ENCODE measurements at regions not wholly inside any gene's neighbourhood (a gene's known extent, or its start where the extent isn't known, plus 50 kb on each side); places are given as distances from the start of the nearest gene placed in this dataset.

DNA sequence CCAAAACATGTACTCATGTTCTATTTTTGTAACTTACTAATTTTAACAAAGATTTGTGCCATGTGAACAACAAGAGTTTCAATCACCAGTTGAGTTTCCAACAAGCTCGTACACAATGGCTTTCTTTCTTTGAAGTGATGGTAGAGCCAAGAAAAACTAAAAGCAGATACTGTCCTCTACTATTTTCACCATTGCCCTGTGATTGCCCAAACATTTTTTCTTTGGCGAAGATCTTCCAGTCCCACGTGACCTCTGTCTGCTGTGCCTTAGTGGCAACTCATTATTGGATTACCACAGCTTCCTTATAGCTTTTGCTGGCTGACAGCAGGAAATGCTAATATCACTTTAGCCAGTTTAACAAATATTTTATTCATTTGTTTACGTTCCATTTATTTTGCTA is 1147.1 kb downstream of the STIM2 start:
- TF ChIP-seq POLR2A (IDR thresholded peaks at IDR 0.05; ENCODE audit: low read depth, low read length) = no peak
- no peak for TF ChIP-seq POLR2AphosphoS5 (IDR thresholded peaks at IDR 0.05; ENCODE audit: low read depth, low read length)
